HK-2 (cell line): ENCODE measurements at regions not wholly inside any gene's neighbourhood (a gene's known extent, or its start where the extent isn't known, plus 50 kb on each side); places are given as distances from the start of the nearest gene placed in this dataset.
"Not testable (repeated sequence)": the region's sequence is repeated elsewhere in the genome, so short reads cannot be mapped to it uniquely, and the experiment has no call there.

ENCODE experiments used
- DNase-seq: peaks from one replicate; pipeline ENCODE4 v3.0.0-alpha.2; 2018; ENCODE audit not compliant: unreplicated experiment

- DNase-seq, result no peak
Observed at GRCh38 chr9:97179616-97180015, 127.8 kb upstream of the CCDC180 start.

- DNase-seq, result no peak
Observed at GRCh38 chr9:97176206-97176605, 131.3 kb upstream of the CCDC180 start.

GRCh38 chr9:97168174-97168573, 129.2 kb upstream of the CTSV start:
- DNase-seq, result not testable (repeated sequence)

GRCh38 chr9:97166496-97167138, 127.7 kb upstream of the CTSV start:
- not testable (repeated sequence) for DNase-seq

- no peak for DNase-seq
Observed at GRCh38 chr9:97160255-97160654, 121.3 kb upstream of the CTSV start.

- DNase-seq, result not testable (repeated sequence)
Observed at GRCh38 chr9:97158722-97159121, 119.8 kb upstream of the CTSV start.

GRCh38 chr9:97155441-97155840, 116.5 kb upstream of the CTSV start:
- not testable (repeated sequence) for DNase-seq

GRCh38 chr9:97153967-97154366, 115.0 kb upstream of the CTSV start:
- no peak for DNase-seq

- DNase-seq, result not testable (repeated sequence)
Observed at GRCh38 chr9:97153160-97153559, 114.2 kb upstream of the CTSV start.

GRCh38 chr9:97150471-97150870, 111.5 kb upstream of the CTSV start:
- not testable (repeated sequence) for DNase-seq

GRCh38 chr9:97148428-97148827, 109.5 kb upstream of the CTSV start:
- not testable (repeated sequence) for DNase-seq

GRCh38 chr9:97145680-97146079, 106.7 kb upstream of the CTSV start:
- peak; percentile 6 for DNase-seq

GRCh38 chr9:97140566-97140965, 101.6 kb upstream of the CTSV start:
- no peak for DNase-seq

- no peak for DNase-seq
Observed at GRCh38 chr9:97136421-97136820, 97.5 kb upstream of the CTSV start.

- DNase-seq, result not testable (repeated sequence)
Observed at GRCh38 chr9:97133966-97134365, 95.0 kb upstream of the CTSV start.

- no peak for DNase-seq
Observed at GRCh38 chr9:97132865-97133264, 93.9 kb upstream of the CTSV start.

GRCh38 chr9:97130864-97131263, 91.9 kb upstream of the CTSV start:
- not testable (repeated sequence) for DNase-seq

- not testable (repeated sequence) for DNase-seq
Observed at GRCh38 chr9:97130387-97130786, 91.4 kb upstream of the CTSV start.

GRCh38 chr9:97128919-97129318, 90.0 kb upstream of the CTSV start:
- no peak for DNase-seq

- DNase-seq, result no peak
Observed at GRCh38 chr9:97124256-97124655, 85.3 kb upstream of the CTSV start.

- DNase-seq, result no peak
Observed at GRCh38 chr9:97110696-97111095, 71.8 kb upstream of the CTSV start.

GRCh38 chr9:97109194-97109811, 70.4 kb upstream of the CTSV start:
- DNase-seq, result peak; percentile 17

GRCh38 chr9:97105220-97105619, 66.3 kb upstream of the CTSV start:
- DNase-seq, result peak; percentile 10
